ENCODE measurements at regions not wholly inside any gene's neighbourhood (a gene's known extent, or its start where the extent isn't known, plus 50 kb on each side); places are given as distances from the start of the nearest gene placed in this dataset.

DNA sequence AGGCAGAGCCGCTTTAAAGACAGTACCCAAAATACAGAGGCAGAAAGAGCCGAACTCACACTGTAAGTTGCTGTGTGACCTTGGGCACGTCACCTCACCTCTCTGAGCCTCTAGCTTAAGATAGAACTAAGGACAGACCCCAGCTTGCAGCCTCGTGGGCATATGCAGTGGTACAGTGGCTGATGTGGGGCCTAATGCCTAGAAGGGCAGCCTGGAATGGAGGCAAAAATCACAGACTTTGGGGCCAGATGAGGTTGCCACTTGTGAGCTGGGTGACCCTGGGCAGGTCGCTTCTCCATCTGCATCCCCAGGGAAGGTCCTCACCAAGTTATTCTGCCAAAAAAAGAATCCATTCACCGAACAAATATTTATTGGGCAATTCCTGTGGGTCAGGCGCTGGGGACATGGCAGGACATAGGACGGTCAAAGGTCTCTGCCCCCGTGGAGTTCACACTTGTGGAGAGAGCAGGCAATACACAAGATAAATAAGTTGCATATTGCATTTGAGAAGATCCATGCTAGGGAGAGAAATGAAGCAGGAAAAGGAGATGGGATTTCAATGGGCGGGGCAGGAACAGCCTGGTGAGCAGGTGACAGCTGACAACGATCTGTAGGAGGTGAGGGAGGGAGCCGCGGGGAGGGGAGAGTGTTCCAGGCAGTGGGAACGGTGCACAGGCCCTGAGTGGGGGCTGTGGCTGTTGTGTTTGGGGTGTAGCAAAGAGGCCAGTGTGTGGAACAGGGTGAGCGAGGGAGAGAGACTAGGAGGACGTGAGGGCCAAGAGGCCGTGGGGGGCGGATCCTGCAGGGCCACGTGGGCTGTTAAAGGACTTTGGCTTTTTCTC is 115.2 kb downstream of the CEBPB start:
- Mint-ChIP-seq H3K36me3 (no peaks in the 10 kb centered on the region), H3K9me3 (no peaks in the 10 kb centered on the region), H3K4me3 (no peak overlapping the region), H3K4me1 (no peaks in the 10 kb centered on the region), H3K27me3 (peaks cover 6% of the 10 kb centered on the region), H3K27ac (no peak overlapping the region)
- ATAC-seq (ENCODE audit: low read depth in 2 of 2) = no peak
- DNase-seq = no peak
- Histone ChIP-seq H3K27ac (ENCODE audit: insufficient read depth, low read length, poor library complexity, severe bottlenecking) (no peak overlapping the region), H3K9me3 (ENCODE audit: control insufficient read depth in 2 of 2, low read length in 2 of 2) (no peaks in the 10 kb centered on the region), H3K27me3 (ENCODE audit: control insufficient read depth, insufficient read depth, low read length) (no peaks in the 10 kb centered on the region), H3K36me3 (ENCODE audit: control insufficient read depth, insufficient read depth, low read length) (no peaks in the 10 kb centered on the region), H3K4me3 (ENCODE audit: low read depth, low read length) (no peak overlapping the region), H3K4me1 (ENCODE audit: control insufficient read depth, insufficient read depth, low read length, poor library complexity, severe bottlenecking) (no peaks in the 10 kb centered on the region)

DNA sequence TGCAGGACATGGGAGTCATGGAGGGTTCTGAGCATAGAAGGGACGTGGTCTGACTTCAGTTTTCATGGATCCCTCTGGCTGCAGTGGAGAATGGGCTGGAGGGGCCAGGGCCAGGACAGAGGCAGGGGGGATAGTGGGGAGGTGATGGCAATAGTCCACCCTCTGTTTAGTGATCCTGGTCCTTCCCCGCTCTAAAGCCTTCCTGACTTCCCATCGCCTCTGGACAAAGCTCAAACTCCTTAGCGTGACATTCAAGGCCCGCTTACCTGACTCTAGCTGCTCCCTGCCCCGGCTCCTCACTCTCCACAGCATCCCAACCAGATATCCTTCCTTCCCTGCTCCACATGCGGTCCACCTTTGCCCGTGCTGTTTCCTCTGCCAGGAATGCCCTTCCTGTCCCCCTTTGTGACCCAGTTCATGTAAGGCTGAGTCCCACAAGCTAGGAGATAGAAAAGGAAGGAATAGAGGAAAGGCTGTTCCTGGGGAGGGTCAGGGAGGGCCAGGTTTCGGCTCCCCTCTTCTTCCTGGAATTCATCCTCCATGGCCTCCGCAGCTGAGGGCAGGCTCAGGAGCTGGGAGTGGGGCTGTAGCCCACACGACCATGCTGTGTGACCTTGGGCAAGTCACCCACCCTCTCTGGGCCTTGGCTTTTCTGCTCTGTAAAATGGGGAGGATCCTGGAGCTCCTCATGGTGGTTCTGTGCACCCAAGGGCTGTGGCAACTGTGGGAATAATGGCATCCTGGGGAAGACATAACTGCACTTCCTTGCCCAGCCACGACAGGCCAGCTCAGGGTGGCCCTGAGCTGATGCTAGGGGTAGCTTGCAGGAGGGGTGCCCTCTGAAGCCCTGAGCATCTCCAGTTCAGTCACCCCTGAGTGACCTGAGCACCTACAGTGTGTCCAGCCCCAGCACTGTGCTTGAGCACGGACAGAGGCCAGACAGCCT is 116.1 kb downstream of the CEBPB start:
- ATAC-seq (ENCODE audit: low read depth in 2 of 2) (no peak), DNase-seq (no peak)
- H3K4me1 Mint-ChIP-seq = no peaks in the 10 kb centered on the region
- no peaks in the 10 kb centered on the region for H3K36me3 ChIP-seq (ENCODE audit: control insufficient read depth, insufficient read depth, low read length)
- H3K4me3 ChIP-seq (ENCODE audit: low read depth, low read length) = no peak overlapping the region
- H3K4me1 ChIP-seq (ENCODE audit: control insufficient read depth, insufficient read depth, low read length, poor library complexity, severe bottlenecking) = no peaks in the 10 kb centered on the region
- no peaks in the 10 kb centered on the region for H3K27me3 ChIP-seq (ENCODE audit: control insufficient read depth, insufficient read depth, low read length)
- H3K4me3 Mint-ChIP-seq = no peak overlapping the region
- H3K9me3 Mint-ChIP-seq = no peaks in the 10 kb centered on the region
- peaks cover 9% of the 10 kb centered on the region for H3K27me3 Mint-ChIP-seq
- peak overlapping the region in 1 of 3 donors; percentile 60 for H3K27ac Mint-ChIP-seq
- no peaks in the 10 kb centered on the region for H3K9me3 ChIP-seq (ENCODE audit: control insufficient read depth in 2 of 2, low read length in 2 of 2)
- no peaks in the 10 kb centered on the region for H3K36me3 Mint-ChIP-seq
- no peak overlapping the region for H3K27ac ChIP-seq (ENCODE audit: insufficient read depth, low read length, poor library complexity, severe bottlenecking)

DNA sequence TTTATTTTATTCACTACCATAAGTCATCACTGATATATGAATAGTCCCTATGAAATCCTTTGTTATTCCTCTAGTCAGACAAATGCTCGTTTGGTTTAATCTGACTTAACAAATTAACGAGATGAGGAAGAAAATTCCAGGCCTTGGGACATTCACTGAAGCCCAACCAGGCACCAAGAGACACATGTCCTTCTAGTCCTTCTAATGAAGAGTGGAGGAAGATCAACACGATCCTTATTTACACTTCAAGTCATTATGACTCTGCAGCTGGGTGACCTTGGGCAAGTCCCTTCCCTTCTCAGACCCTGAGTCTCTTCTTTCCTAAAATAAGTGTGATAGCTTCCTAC is 117.5 kb downstream of the CEBPB start:
- no peaks in the 10 kb centered on the region for H3K36me3 ChIP-seq (ENCODE audit: control insufficient read depth, insufficient read depth, low read length)
- Mint-ChIP-seq H3K4me1 (no peaks in the 10 kb centered on the region), H3K4me3 (no peak overlapping the region), H3K9me3 (no peaks in the 10 kb centered on the region), H3K36me3 (no peaks in the 10 kb centered on the region), H3K27ac (no peak overlapping the region), H3K27me3 (peaks cover 9% of the 10 kb centered on the region)
- DNase-seq = no peak
- no peak for ATAC-seq (ENCODE audit: low read depth in 2 of 2)
- H3K27ac ChIP-seq (ENCODE audit: insufficient read depth, low read length, poor library complexity, severe bottlenecking) = no peak overlapping the region
- H3K4me3 ChIP-seq (ENCODE audit: low read depth, low read length) = no peak overlapping the region
- H3K4me1 ChIP-seq (ENCODE audit: control insufficient read depth, insufficient read depth, low read length, poor library complexity, severe bottlenecking) = no peaks in the 10 kb centered on the region
- H3K9me3 ChIP-seq (ENCODE audit: control insufficient read depth in 2 of 2, low read length in 2 of 2) = no peaks in the 10 kb centered on the region
- no peaks in the 10 kb centered on the region for H3K27me3 ChIP-seq (ENCODE audit: control insufficient read depth, insufficient read depth, low read length)

DNA sequence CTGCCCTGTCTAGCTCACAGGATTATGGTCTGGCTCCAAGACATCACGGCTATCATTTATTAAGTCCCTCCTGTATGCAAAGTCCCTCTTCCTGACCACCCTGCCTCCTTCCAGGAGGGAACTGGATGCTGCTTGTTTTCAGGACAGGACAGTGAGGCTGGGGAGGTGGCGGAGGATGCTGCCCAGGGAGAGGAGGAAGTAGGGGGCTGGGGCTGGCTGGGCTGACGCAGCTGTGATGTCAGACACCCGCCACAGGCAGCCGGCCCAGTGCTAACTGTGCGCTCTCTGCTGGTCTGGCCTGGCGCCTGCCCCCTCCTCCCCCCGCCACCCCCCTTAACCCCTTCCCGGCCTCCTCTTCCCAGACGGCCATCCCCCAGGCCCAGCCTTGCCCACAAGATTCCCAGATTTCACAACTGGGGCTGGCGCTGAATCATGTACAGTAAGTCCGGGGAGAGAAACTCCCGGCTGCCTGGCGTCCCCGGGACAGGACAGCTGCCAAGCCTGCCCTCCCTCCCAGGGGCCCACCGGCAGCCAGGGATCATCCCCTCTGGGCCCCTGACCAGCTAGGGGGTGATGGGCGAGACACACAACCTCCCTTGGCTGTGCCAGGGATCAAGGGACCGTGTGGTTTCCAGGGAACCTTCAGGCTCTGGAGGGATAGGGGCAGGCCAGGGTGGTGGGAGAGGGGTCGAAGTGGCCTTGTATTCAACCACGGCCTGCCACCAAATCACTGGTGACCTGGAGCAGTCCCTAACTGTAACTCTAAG is 118.1 kb downstream of the CEBPB start:
- Mint-ChIP-seq H3K36me3 (no peaks in the 10 kb centered on the region), H3K27me3 (peaks cover 7% of the 10 kb centered on the region), H3K27ac (no peak overlapping the region), H3K9me3 (peaks cover 0 to 2% (median 0%) of the 10 kb centered on the region in 7 donors), H3K4me3 (no peak overlapping the region), H3K4me1 (no peaks in the 10 kb centered on the region)
- ATAC-seq (ENCODE audit: low read depth in 2 of 2) (no peak), DNase-seq (no peak)
- no peaks in the 10 kb centered on the region for H3K27me3 ChIP-seq (ENCODE audit: control insufficient read depth, insufficient read depth, low read length)
- no peaks in the 10 kb centered on the region for H3K4me1 ChIP-seq (ENCODE audit: control insufficient read depth, insufficient read depth, low read length, poor library complexity, severe bottlenecking)
- H3K36me3 ChIP-seq (ENCODE audit: control insufficient read depth, insufficient read depth, low read length) = no peaks in the 10 kb centered on the region
- no peaks in the 10 kb centered on the region for H3K9me3 ChIP-seq (ENCODE audit: control insufficient read depth in 2 of 2, low read length in 2 of 2)
- H3K4me3 ChIP-seq (ENCODE audit: low read depth, low read length) = no peak overlapping the region
- H3K27ac ChIP-seq (ENCODE audit: insufficient read depth, low read length, poor library complexity, severe bottlenecking) = no peak overlapping the region

GRCh38 chr20:50309280-50309763 is 118.7 kb downstream of the CEBPB start:
- Histone ChIP-seq H3K4me3 (ENCODE audit: low read depth, low read length) (no peak overlapping the region), H3K4me1 (ENCODE audit: control insufficient read depth, insufficient read depth, low read length, poor library complexity, severe bottlenecking) (no peaks in the 10 kb centered on the region), H3K27me3 (ENCODE audit: control insufficient read depth, insufficient read depth, low read length) (no peaks in the 10 kb centered on the region), H3K36me3 (ENCODE audit: control insufficient read depth, insufficient read depth, low read length) (no peaks in the 10 kb centered on the region), H3K9me3 (ENCODE audit: control insufficient read depth in 2 of 2, low read length in 2 of 2) (no peaks in the 10 kb centered on the region), H3K27ac (ENCODE audit: insufficient read depth, low read length, poor library complexity, severe bottlenecking) (no peak overlapping the region)
- Mint-ChIP-seq H3K4me3 (no peak overlapping the region), H3K27ac (no peak overlapping the region), H3K36me3 (no peaks in the 10 kb centered on the region), H3K9me3 (peaks cover 0 to 2% (median 0%) of the 10 kb centered on the region in 7 donors), H3K4me1 (no peaks in the 10 kb centered on the region), H3K27me3 (peaks cover 4% of the 10 kb centered on the region)
- no peak for DNase-seq
- ATAC-seq (ENCODE audit: low read depth in 2 of 2) = no peak

DNA sequence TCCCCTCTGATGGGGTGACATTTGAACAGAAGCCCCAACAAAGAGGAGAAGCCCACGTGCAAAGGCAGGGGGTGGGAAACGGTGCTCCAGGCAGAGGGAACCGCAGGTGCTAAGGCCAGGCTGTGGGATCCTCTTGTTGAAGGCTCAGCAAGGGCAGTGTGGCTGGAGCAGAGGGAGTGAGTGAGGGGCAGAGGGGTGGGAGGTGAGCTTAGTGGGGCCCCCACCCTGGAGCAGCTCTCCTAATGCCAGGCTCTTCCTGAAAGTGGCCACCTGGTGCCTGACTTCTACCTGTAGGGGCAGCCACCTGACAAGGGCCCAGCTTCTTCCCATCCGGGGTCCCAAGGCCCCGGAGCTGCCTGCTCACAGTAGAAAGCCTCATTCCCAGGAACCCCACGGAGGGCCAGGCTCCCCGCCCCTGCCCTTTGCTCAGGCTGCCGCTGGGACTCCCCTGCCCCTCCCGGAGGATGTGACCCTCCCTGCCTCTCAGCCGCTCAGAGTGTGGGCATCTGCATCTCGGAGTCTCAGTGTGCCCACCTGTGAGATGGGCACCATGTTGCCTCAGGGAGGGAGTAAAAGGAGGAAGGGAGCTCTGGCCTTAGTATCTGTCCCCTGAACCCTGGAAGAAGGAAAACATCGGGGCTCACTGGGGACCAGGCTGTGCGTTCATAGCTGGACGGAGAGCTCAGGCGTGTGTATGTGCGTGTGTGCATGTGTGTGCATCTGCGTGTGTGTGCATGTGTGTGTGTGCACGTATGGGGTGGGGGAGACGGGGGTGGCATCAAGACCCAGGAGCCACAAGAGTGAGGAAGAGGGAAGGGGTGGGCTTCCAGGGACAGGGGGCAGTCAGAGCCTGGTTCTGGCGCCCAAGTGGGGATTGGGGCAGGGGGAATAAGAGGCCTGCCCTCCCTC is 119.4 kb downstream of the CEBPB start:
- Mint-ChIP-seq H3K9me3 (peaks cover 0 to 2% (median 0%) of the 10 kb centered on the region in 7 donors), H3K36me3 (no peaks in the 10 kb centered on the region), H3K4me3 (no peak overlapping the region), H3K27me3 (peaks cover 4% of the 10 kb centered on the region), H3K27ac (no peak overlapping the region), H3K4me1 (no peaks in the 10 kb centered on the region)
- DNase-seq (no peak), ATAC-seq (ENCODE audit: low read depth in 2 of 2) (no peak)
- H3K27me3 ChIP-seq (ENCODE audit: control insufficient read depth, insufficient read depth, low read length) = no peaks in the 10 kb centered on the region
- H3K9me3 ChIP-seq (ENCODE audit: control insufficient read depth in 2 of 2, low read length in 2 of 2) = no peaks in the 10 kb centered on the region
- no peaks in the 10 kb centered on the region for H3K4me1 ChIP-seq (ENCODE audit: control insufficient read depth, insufficient read depth, low read length, poor library complexity, severe bottlenecking)
- H3K4me3 ChIP-seq (ENCODE audit: low read depth, low read length) = no peak overlapping the region
- no peak overlapping the region for H3K27ac ChIP-seq (ENCODE audit: insufficient read depth, low read length, poor library complexity, severe bottlenecking)
- H3K36me3 ChIP-seq (ENCODE audit: control insufficient read depth, insufficient read depth, low read length) = no peaks in the 10 kb centered on the region

DNA sequence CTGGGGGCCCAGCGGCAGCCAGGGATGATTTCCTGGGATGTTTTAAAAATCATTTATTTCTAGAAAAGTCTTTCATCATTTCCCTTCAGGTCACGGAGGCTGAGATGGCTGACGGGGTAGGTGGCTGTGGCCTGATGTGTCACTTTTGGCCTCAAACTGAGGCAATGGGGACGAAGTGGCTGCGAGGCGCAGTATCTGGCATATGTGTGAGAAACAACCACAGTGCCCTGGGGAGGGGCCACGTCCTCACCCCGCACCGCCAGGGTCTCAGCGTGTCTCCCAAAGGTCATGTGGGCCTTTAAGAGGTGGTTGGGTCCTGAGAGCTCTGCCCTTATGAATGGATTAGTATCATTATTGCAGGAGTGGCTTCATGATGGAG is 120.0 kb downstream of the CEBPB start:
- no peaks in the 10 kb centered on the region for H3K36me3 Mint-ChIP-seq
- no peak for ATAC-seq (ENCODE audit: low read depth in 2 of 2)
- H3K4me1 ChIP-seq (ENCODE audit: control insufficient read depth, insufficient read depth, low read length, poor library complexity, severe bottlenecking) = no peaks in the 10 kb centered on the region

More for the DNA sequence above, 120.0 kb downstream of the CEBPB start:
- Histone ChIP-seq H3K9me3 (ENCODE audit: control insufficient read depth in 2 of 2, low read length in 2 of 2) (no peaks in the 10 kb centered on the region), H3K27ac (ENCODE audit: insufficient read depth, low read length, poor library complexity, severe bottlenecking) (no peak overlapping the region), H3K36me3 (ENCODE audit: control insufficient read depth, insufficient read depth, low read length) (no peaks in the 10 kb centered on the region), H3K4me3 (ENCODE audit: low read depth, low read length) (no peak overlapping the region), H3K27me3 (ENCODE audit: control insufficient read depth, insufficient read depth, low read length) (no peaks in the 10 kb centered on the region)
- DNase-seq = no peak
- no peaks in the 10 kb centered on the region for H3K4me1 Mint-ChIP-seq
- no peak overlapping the region for H3K27ac Mint-ChIP-seq
- peaks cover 0 to 2% (median 0%) of the 10 kb centered on the region in 7 donors for H3K9me3 Mint-ChIP-seq
- peaks cover 5% of the 10 kb centered on the region for H3K27me3 Mint-ChIP-seq
- H3K4me3 Mint-ChIP-seq = no peak overlapping the region

All from CD4-positive, CD25-positive, alpha-beta regulatory T cell (primary cell).